GM19452 (cell line): ENCODE measurements at regions not wholly inside any gene's neighbourhood (a gene's known extent, or its start where the extent isn't known, plus 50 kb on each side); places are given as distances from the start of the nearest gene placed in this dataset.

ENCODE experiments used
- ATAC-seq: cut with Tn5 transposase; IDR thresholded peaks from one replicate; pipeline ENCODE4 v1.9.1; 2021; ENCODE audit not compliant: unreplicated experiment

GRCh38 chr2:111701798-111702118 lies 182.2 kb downstream of the ANAPC1 start:
- ATAC-seq, result no peak

DNA sequence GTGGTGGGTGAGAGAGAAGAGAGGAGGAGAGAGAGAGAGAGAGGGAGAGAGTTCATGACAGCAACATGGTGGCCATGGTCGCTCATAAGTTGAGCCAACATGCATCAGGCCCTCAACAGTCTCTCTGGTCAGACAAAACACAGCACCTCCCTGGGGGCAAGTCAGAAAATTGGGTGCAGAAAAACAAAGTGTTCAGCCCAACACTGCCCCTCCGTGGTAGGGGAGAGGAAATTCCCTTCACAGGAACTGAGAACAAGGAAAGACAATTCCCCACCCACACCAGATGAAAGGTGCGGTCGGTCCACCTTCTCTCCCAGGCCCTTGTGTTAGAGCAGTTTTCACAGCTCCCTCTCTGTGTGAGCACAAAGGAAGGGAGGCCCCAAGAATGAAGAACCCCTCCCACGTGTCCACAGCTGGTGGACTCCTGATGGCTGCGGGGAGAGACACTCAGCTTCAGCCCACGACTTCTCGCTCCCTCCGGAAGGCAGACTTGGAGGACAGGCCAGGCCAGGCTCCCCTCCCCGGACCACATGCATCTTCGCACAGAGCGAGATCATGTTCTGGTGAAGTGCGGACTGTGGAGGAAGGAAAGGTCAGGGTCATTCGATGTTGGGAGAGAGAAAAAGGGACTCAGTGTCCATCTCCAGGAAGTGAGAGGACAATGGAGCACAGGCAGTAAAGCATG lies 181.7 kb downstream of the ANAPC1 start:
- no peak for ATAC-seq

DNA sequence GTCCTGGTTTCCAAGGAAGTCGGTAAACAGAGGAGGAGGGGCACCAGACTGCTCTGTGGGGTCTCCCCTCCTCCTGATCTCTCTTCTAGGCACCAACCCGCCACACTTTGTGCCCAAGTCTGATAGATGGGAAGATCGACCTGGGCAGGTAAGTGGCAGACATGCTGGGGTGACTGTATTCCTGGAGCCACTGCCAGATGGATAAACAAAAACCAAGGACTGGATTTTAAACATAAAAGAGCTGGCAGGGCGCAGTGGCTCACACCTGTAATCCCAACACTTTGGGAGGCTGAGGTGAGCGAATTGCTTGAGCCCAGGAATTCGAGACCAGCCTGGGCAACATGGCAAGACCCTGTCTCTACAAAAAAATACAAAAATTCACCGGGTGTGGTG lies 181.2 kb downstream of the ANAPC1 start:
- ATAC-seq, result no peak

- ATAC-seq, result no peak
Measured at GRCh38 chr2:111703759-111704158, 180.2 kb downstream of the ANAPC1 start.

- no peak for ATAC-seq
Measured at GRCh38 chr2:111704246-111704645, 179.7 kb downstream of the ANAPC1 start.

DNA sequence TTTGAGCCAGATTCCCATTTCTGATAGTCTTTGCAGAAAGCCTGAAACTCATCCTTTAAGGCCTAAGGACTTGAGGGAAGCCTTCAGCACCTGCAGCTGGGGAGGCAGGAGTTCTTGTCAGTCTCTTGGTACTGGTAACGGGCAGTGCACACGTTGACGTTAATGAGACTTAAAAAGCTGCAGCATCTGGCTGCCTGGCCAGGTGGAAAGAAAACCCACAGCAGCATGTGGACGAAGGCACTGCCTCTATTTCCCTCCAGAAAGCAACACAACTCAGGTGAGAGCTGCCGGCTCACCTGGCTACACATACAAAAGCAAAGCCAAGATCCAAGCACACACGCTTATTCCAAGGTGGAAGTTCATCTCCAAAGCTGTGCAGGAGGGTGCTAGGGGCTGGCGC lies 178.8 kb downstream of the ANAPC1 start:
- ATAC-seq, result peak; percentile 16

GRCh38 chr2:111705711-111706336 lies 178.2 kb downstream of the ANAPC1 start:
- ATAC-seq, result peak; percentile 85

DNA sequence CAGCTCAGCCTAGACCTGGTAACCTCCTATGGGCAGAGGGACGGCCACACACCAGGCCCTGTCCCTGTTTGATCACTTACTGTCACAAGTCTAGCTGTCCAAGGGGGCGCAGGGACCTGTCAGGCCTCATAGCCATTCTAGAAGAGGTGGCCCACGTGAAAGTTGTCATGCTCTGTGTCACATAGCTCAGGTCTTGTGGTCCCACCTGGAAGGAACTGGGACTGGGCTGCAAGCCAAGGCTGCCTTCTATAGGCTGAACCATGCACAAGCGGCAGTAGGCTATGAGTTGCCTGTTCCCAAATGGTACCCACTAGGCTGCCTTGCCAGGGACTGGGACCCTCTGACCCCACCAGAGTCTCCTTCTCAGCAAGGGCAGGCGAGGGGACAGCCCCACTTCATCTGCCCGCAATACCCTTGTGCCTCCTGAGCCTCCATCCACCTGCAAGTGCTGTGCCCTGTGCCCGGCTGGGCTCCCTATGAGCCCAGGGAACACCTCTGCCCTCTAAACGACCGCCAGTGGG lies 177.5 kb downstream of the ANAPC1 start:
- ATAC-seq, result peak; percentile 5

DNA sequence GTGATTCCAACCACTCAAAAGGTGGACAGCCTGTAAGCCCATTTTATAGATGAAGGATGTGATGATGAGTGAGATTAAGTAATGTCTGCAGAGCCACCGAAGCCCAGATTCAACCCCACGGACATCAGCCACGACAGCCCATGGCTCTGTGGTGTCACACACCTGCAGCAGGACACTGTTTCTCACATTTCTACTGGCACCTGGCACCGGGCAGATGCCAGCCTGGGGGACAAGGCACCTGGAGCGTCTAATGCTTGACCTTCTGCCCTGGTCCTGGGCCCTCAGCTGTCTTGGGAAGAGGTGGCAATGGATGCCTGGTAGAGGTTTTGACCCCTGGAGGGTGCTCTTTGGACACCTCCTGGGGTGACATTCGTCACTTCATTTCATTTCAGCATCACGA lies 176.3 kb downstream of the ANAPC1 start:
- ATAC-seq, result no peak

DNA sequence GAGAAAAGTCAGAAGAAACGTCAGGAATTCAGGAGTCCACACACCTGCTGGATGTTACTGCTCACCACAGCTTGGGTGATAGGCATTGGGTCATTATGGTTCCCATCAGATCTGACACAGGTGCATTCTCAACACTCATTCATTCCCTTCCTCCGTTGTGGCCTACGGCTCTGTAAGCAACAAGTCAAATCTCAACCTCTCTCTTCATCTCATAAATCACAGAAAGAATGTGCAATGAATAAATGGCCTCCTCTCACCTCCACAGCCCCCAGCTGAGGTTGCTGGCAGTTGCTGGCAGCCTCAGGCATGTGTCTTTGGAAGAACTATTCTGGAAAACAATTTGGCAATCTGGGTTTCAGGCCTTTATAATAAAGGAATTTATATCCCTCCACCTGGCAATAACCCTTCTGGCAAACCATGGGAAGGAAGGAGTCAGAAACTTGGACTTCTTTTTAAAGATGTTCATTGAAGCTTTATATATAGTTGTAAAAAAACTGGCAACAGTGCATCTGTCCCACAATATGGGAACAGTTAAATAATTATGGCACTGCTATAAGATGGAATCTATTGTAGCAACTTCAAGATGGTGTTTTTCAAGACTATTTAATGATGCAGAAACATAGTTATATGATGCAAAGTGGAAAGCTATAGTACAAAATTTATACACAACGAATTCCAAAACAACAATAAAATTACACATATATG lies 175.4 kb downstream of the ANAPC1 start:
- ATAC-seq, result no peak

GRCh38 chr2:111709321-111709720 lies 174.7 kb downstream of the ANAPC1 start:
- no peak for ATAC-seq

- no peak for ATAC-seq
Measured at GRCh38 chr2:111710085-111710484, 173.9 kb downstream of the ANAPC1 start.

GRCh38 chr2:111710613-111711012 lies 173.4 kb downstream of the ANAPC1 start:
- no peak for ATAC-seq

- ATAC-seq, result no peak
Measured at GRCh38 chr2:111711270-111711669, 172.7 kb downstream of the ANAPC1 start.

- ATAC-seq, result no peak
Measured at GRCh38 chr2:111712361-111712760, 171.6 kb downstream of the ANAPC1 start.

DNA sequence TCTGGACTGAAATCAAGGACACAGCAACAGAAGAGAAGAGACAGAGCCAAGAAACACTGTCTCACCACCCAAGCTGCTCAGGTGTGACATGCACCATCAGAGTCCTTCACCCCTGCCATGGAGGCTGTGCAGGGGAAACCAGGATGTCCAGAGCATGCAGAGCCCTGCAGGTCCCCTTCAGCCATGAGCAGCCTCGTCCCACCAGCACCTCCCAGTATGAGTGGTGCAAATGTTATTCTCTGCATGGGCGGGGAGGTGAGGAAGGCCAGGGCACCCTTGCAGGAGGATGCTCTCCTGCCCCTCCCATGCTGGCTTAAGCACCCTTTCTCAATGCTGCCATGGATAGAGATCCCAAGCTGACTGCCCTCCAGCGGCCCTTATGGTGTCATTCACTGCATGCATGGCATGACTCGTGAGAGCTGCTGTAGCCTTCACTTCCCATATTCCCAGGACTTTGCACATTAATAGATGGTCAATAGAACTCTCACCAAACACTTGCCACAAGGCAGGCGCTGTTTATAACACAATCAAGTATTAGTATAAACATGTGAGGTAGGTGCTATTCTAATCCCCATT lies 171.0 kb downstream of the ANAPC1 start:
- ATAC-seq, result no peak

- no peak for ATAC-seq
Measured at GRCh38 chr2:111715987-111716904, 167.7 kb downstream of the ANAPC1 start.

DNA sequence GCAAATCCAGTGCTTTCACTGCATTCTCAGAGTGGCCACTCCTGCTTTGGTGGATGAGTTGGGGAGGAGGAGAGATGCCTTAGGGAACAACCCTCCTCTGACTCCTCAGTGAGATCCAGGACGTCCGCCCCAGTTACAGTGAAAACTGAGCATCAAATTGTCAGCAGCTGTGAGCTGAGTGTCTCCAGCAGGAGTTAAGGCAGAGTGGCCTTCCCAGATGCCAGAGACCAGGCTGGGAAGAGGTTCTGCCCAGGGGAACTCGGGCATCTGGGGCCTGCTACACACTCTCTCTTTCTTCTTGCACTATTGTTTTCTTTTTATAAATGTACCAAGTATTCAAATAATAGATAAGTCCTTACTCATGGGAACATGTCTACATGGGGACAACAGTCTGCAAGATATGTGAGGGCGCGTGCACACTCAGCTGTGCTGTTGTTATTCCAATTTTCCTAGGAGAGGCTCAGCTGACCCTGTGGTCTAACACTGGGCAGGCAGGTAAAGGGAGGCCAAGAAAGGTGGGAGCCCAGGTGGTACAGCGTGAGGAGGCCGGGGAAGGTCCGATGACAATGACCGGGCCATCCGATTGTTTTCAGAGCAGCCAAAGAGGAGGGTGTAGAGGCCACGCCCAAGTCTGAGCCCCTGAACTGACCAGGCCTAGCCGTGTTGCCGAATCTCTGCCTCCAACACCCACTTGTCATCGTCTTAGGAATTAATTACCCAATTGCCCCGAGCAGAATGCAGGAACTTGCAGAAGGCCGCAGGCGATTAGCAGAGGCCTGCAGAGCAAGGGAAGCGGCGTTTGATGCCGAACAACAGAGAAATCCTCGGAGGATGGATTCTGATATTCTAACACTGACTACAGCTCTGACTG lies 166.9 kb downstream of the ANAPC1 start:
- ATAC-seq, result no peak
